HG03175 (cell line): ENCODE measurements at regions not wholly inside any gene's neighbourhood (a gene's known extent, or its start where the extent isn't known, plus 50 kb on each side); places are given as distances from the start of the nearest gene placed in this dataset.
"Not testable (repeated sequence)": the region's sequence is repeated elsewhere in the genome, so short reads cannot be mapped to it uniquely, and the experiment has no call there.

Source experiments
- ATAC-seq: cut with Tn5 transposase; IDR thresholded peaks from one replicate; pipeline ENCODE4 v1.9.1; 2021; ENCODE audit warnings: mild to moderate bottlenecking, moderate library complexity; ENCODE audit not compliant: unreplicated experiment

- ATAC-seq = no peak
Measured at GRCh38 chr4:59455751-59456150, 1744.4 kb upstream of the ADGRL3 start.

- no peak for ATAC-seq
Measured at GRCh38 chr4:59457576-59457975, 1742.5 kb upstream of the ADGRL3 start.

GRCh38 chr4:59484944-59485343 is 1715.2 kb upstream of the ADGRL3 start:
- ATAC-seq = no peak

- ATAC-seq = no peak
Measured at GRCh38 chr4:59500103-59500502, 1700.0 kb upstream of the ADGRL3 start.

- no peak for ATAC-seq
Measured at GRCh38 chr4:59503731-59504130, 1696.4 kb upstream of the ADGRL3 start.

GRCh38 chr4:59511809-59512208 is 1688.3 kb upstream of the ADGRL3 start:
- ATAC-seq = not testable (repeated sequence)

GRCh38 chr4:59517007-59517406 is 1683.1 kb upstream of the ADGRL3 start:
- ATAC-seq = no peak

- ATAC-seq = no peak
Measured at GRCh38 chr4:59518005-59518823, 1681.9 kb upstream of the ADGRL3 start.

GRCh38 chr4:59525885-59526284 is 1674.2 kb upstream of the ADGRL3 start:
- no peak for ATAC-seq

GRCh38 chr4:59535541-59535940 is 1664.6 kb upstream of the ADGRL3 start:
- ATAC-seq = no peak

GRCh38 chr4:59536428-59536827 is 1663.7 kb upstream of the ADGRL3 start:
- ATAC-seq = no peak

GRCh38 chr4:59537246-59537886 is 1662.8 kb upstream of the ADGRL3 start:
- no peak for ATAC-seq

- no peak for ATAC-seq
Measured at GRCh38 chr4:59539401-59539800, 1660.7 kb upstream of the ADGRL3 start.

GRCh38 chr4:59540311-59540710 is 1659.8 kb upstream of the ADGRL3 start:
- ATAC-seq = no peak

- ATAC-seq = peak; percentile 93
Measured at GRCh38 chr4:59553063-59553720, 1646.9 kb upstream of the ADGRL3 start.

- peak; percentile 72 for ATAC-seq
Measured at GRCh38 chr4:59553721-59554091, 1646.4 kb upstream of the ADGRL3 start.

GRCh38 chr4:59556191-59556590 is 1643.9 kb upstream of the ADGRL3 start:
- ATAC-seq = not testable (repeated sequence)

- ATAC-seq = not testable (repeated sequence)
Measured at GRCh38 chr4:59560141-59560648, 1639.9 kb upstream of the ADGRL3 start.

- no peak for ATAC-seq
Measured at GRCh38 chr4:59565836-59566235, 1634.3 kb upstream of the ADGRL3 start.

GRCh38 chr4:59570860-59571476 is 1629.2 kb upstream of the ADGRL3 start:
- ATAC-seq = peak; percentile 84

GRCh38 chr4:59571805-59572430 is 1628.2 kb upstream of the ADGRL3 start:
- no peak for ATAC-seq
